Peyer's patch (tissue), 4 donors: ENCODE measurements at regions not wholly inside any gene's neighbourhood (a gene's known extent, or its start where the extent isn't known, plus 50 kb on each side); places are given as distances from the start of the nearest gene placed in this dataset.

Experiments
- DNase-seq, 3 donors: peaks; one replicate each; pipeline ENCODE4 v3.0.0-alpha.2; 2017 to 2019
- H3K27ac ChIP-seq, 4 donors: fragments of 200-600 bp; sonication (generic); one replicate each; pipeline ENCODE4 v1.5.1; 2016 to 2019
- H3K27me3 ChIP-seq, 2 donors: fragments of 200-600 bp; sonication (generic); one replicate each; pipeline ENCODE4 v1.5.1; 2019
- H3K36me3 ChIP-seq, 3 donors: fragments of 200-600 bp; sonication (generic); one replicate each; pipeline ENCODE4 v1.5.1; 2016 to 2019
- H3K4me1 ChIP-seq, 4 donors: fragments of 200-600 bp; sonication (generic); one replicate each; pipeline ENCODE4 v1.5.1; 2016 to 2019
- H3K4me3 ChIP-seq, 4 donors: fragments of 200-600 bp; sonication (generic); 1 replicate in 3 of 4; 2 replicates in 1 of 4; pipeline ENCODE4 v1.5.1; 2016 to 2019; ENCODE audit warnings: mild to moderate bottlenecking in 1 of 4
- H3K9me3 ChIP-seq, 4 donors: fragments of 200-600 bp; sonication (generic); one replicate each; pipeline ENCODE4 v1.5.1; 2016 to 2019; ENCODE audit warnings: mild to moderate bottlenecking in 1 of 4
- CTCF ChIP-seq, 6 experiments: fragments of 450-650 bp in 4 of 6; fragments of 200-600 bp in 2 of 6; sonication (generic) in 1 of 6; IDR thresholded peaks; one replicate each; pipeline ENCODE4 v1.5.1; 2017 to 2019; ENCODE audit warnings: antibody characterized with exemption in 6 of 6, mild to moderate bottlenecking in 3 of 6, moderate library complexity in 1 of 6
- POLR2A ChIP-seq, 2 donors: fragments of 450-650 bp; IDR thresholded peaks; one replicate each; pipeline ENCODE4 v1.5.1; 2017; ENCODE audit warnings: antibody characterized with exemption in 2 of 2, mild to moderate bottlenecking in 2 of 2, moderate library complexity in 2 of 2

GRCh38 chr7:13060173-13060572, 372.7 kb downstream of the ARL4A start:
- Histone ChIP-seq H3K9me3 (no peaks in the 10 kb centered on the region), H3K4me1 (no peaks in the 10 kb centered on the region), H3K4me3 (no peak overlapping the region), H3K27ac (no peak overlapping the region), H3K36me3 (no peaks in the 10 kb centered on the region), H3K27me3 (no peaks in the 10 kb centered on the region)
- no peak for DNase-seq
- no peak for TF ChIP-seq POLR2A (IDR thresholded peaks at IDR 0.05)
- TF ChIP-seq CTCF (IDR thresholded peaks at IDR 0.05): no peak

- Histone ChIP-seq H3K27ac (no peak overlapping the region), H3K36me3 (no peaks in the 10 kb centered on the region), H3K27me3 (no peaks in the 10 kb centered on the region), H3K4me3 (no peak overlapping the region), H3K9me3 (no peaks in the 10 kb centered on the region), H3K4me1 (no peaks in the 10 kb centered on the region)
- no peak for DNase-seq
- TF ChIP-seq POLR2A (IDR thresholded peaks at IDR 0.05) (no peak), CTCF (IDR thresholded peaks at IDR 0.05) (no peak)
Measured at GRCh38 chr7:13061115-13061514, 373.7 kb downstream of the ARL4A start.

- no peak for DNase-seq
- no peak overlapping the region for H3K27ac ChIP-seq
- H3K36me3 ChIP-seq: no peaks in the 10 kb centered on the region
- H3K27me3 ChIP-seq: no peaks in the 10 kb centered on the region
- no peak overlapping the region for H3K4me3 ChIP-seq
- H3K4me1 ChIP-seq: no peaks in the 10 kb centered on the region
- H3K9me3 ChIP-seq: no peaks in the 10 kb centered on the region
- no peak for TF ChIP-seq POLR2A (IDR thresholded peaks at IDR 0.05)
- no peak for TF ChIP-seq CTCF (IDR thresholded peaks at IDR 0.05)
Measured at GRCh38 chr7:13062631-13063030, 375.2 kb downstream of the ARL4A start.

- Histone ChIP-seq H3K27ac (no peak overlapping the region), H3K9me3 (no peaks in the 10 kb centered on the region), H3K36me3 (no peaks in the 10 kb centered on the region), H3K4me1 (no peaks in the 10 kb centered on the region), H3K4me3 (no peak overlapping the region), H3K27me3 (no peaks in the 10 kb centered on the region)
- no peak for DNase-seq
- TF ChIP-seq POLR2A (IDR thresholded peaks at IDR 0.05) (no peak), CTCF (IDR thresholded peaks at IDR 0.05) (no peak)
Measured at GRCh38 chr7:13067036-13067435, 379.6 kb downstream of the ARL4A start.

GRCh38 chr7:13068032-13068431, 380.6 kb downstream of the ARL4A start:
- Histone ChIP-seq H3K36me3 (no peaks in the 10 kb centered on the region), H3K4me1 (no peaks in the 10 kb centered on the region)

More at GRCh38 chr7:13068032-13068431, 380.6 kb downstream of the ARL4A start:
- no peak for DNase-seq
- H3K27me3 ChIP-seq: no peaks in the 10 kb centered on the region
- TF ChIP-seq POLR2A (IDR thresholded peaks at IDR 0.05) (no peak), CTCF (IDR thresholded peaks at IDR 0.05) (no peak)
- H3K4me3 ChIP-seq: no peak overlapping the region
- H3K27ac ChIP-seq: no peak overlapping the region
- H3K9me3 ChIP-seq: no peaks in the 10 kb centered on the region
